H1 (cell line): ENCODE measurements at regions not wholly inside any gene's neighbourhood (a gene's known extent, or its start where the extent isn't known, plus 50 kb on each side); places are given as distances from the start of the nearest gene placed in this dataset.

Source experiments
- EGR1 ChIP-seq: IDR thresholded peaks from 2 replicates; pipeline ENCODE4 v1.6.1; 2011; ENCODE audit warnings: low read depth, low read length, borderline replicate concordance
- POLR2A ChIP-seq, 2 experiments: IDR thresholded peaks; 1 replicate in 1 of 2; 2 replicates in 1 of 2; pipeline ENCODE4 v1.6.1; 2011; ENCODE audit warnings: low read depth in 2 of 2, low read length in 2 of 2, mild to moderate bottlenecking in 2 of 2; ENCODE audit errors: control extremely low read depth in 1 of 2
- POLR2AphosphoS5 ChIP-seq: IDR thresholded peaks from 2 replicates; pipeline ENCODE4 v1.6.1; 2011; ENCODE audit warnings: low read depth, low read length
- TAF1 ChIP-seq: IDR thresholded peaks from 2 replicates; pipeline ENCODE4 v1.6.1; 2011; ENCODE audit warnings: mild to moderate bottlenecking, low read depth, low read length
- TF ChIP-seq, protein P1 (sequence below), 3 experiments: IDR thresholded peaks; 1 replicate in 2 of 3; 2 replicates in 1 of 3; pipeline versions ENCODE4 v1.5.1 to v1.6.1; 2011; ENCODE audit warnings: low read length in 3 of 3, mild to moderate bottlenecking in 3 of 3, inconsistent platforms in 2 of 3, low read depth in 1 of 3, moderate library complexity in 1 of 3; ENCODE audit not compliant: insufficient read depth in 1 of 3; ENCODE audit errors: control extremely low read depth in 1 of 3

DNA sequence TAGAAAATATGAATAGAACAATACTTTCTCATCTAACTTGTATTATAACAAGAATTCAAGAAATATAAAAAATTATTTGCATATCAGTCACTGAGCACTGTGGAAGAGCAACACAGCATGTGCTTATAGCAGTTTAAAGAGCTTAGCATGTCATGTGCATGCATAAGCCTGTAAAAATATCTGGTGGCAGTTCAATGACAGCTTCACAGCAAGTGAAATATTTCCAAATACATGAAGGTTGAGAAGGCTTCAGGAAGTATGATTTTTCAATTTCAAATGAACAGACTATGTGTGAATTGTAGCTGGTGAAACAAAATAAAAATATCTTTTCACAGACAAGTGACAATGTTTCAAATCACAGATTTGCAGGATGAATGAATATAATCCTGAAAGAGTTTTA, 128.5 kb downstream of the PRDM9 start:
- TF ChIP-seq POLR2A (IDR thresholded peaks at IDR 0.05; ENCODE audit: control extremely low read depth in 1 of 2, low read depth in 2 of 2, low read length in 2 of 2): no peak
- no peak for TF ChIP-seq TAF1
- TF ChIP-seq POLR2AphosphoS5: no peak
- TF ChIP-seq, protein P1, sequence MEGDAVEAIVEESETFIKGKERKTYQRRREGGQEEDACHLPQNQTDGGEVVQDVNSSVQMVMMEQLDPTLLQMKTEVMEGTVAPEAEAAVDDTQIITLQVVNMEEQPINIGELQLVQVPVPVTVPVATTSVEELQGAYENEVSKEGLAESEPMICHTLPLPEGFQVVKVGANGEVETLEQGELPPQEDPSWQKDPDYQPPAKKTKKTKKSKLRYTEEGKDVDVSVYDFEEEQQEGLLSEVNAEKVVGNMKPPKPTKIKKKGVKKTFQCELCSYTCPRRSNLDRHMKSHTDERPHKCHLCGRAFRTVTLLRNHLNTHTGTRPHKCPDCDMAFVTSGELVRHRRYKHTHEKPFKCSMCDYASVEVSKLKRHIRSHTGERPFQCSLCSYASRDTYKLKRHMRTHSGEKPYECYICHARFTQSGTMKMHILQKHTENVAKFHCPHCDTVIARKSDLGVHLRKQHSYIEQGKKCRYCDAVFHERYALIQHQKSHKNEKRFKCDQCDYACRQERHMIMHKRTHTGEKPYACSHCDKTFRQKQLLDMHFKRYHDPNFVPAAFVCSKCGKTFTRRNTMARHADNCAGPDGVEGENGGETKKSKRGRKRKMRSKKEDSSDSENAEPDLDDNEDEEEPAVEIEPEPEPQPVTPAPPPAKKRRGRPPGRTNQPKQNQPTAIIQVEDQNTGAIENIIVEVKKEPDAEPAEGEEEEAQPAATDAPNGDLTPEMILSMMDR (IDR thresholded peaks at IDR 0.05; ENCODE audit: control extremely low read depth in 1 of 3, insufficient read depth in 1 of 3, low read depth in 1 of 3, low read length in 3 of 3): no peak
- TF ChIP-seq EGR1: no peak
